Activated CD4-positive, CD25-positive, alpha-beta regulatory T cell (primary cell): ENCODE measurements at regions not wholly inside any gene's neighbourhood (a gene's known extent, or its start where the extent isn't known, plus 50 kb on each side); places are given as distances from the start of the nearest gene placed in this dataset.

ENCODE experiments used
- DNase-seq, 4 experiments: peaks; one replicate each; lab custom pipeline; 2025; lab: John Stamatoyannopoulos, UW

DNA sequence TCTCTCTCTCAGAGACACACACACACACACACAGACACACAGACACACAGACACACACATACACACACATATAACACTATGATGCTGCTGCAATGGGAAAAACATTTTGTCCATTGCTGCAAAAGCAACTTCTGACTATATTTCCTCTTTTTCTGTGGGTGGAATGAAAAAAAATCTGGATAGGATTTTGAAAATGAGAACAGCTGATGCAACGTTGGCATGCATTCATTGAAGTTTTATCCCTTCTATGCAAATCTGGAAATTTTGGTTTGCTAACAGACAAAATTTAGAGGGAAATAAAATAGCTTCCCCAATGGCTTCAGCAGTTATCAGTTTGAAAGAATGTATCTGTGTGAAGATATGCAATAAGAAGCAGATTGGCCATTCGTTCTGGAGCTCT is 763.4 kb upstream of the GRM7 start:
- DNase-seq, result no peak

DNA sequence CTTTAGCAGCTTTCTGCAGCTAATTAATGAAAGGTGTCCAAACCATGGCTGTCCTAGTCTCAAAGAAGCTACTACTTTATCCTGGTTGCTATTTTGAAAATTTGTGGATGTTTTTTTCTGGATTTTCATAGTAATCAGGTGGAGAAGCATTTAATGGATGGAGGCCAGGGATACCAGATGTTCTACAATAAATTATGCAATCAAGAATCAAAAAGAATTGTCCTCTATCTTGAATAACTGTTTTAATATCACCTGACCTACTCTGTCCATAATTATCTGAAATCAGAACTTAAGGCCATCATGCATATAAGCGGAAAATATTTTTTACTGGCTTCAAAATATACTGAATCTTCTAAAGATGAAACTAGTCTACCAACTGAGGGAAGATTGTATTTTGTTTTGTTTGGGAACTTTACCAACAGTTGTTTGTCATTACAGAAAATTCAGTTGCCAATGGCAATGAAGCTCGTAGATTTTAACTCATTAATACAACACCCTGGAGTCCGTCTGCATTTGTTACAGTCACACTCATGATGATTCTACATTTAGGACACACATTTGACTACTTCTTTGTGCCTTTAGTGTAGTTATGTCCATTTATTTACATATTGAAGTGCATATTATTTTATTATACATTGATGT is 762.3 kb upstream of the GRM7 start:
- DNase-seq, result no peak

GRCh38 chr3:6099458-6100075 is 761.3 kb upstream of the GRM7 start:
- DNase-seq, result no peak

GRCh38 chr3:6105187-6105586 is 755.7 kb upstream of the GRM7 start:
- DNase-seq, result no peak

- DNase-seq, result no peak
Observed at GRCh38 chr3:6108957-6109356, 752.0 kb upstream of the GRM7 start.

DNA sequence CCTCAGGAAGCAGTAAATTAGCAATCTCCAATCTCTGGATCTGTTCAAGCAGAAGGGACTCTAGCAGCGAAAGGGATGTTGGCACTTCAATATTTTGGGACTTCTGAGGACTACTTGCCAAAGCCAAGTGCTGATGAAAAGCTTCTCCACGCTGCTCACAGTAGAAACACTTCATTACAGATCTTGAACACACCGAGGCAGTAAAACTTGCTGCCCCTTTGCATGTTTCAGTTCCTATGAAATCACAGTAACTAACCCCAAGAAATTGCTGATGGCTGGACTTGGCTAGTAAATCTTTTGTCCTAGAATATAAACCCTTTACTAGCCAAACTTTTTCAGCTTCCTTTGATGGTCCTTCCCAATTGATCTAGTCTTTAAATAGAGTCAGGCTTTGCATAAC is 750.5 kb upstream of the GRM7 start:
- no peak for DNase-seq

- no peak for DNase-seq
Observed at GRCh38 chr3:6112546-6112945, 748.4 kb upstream of the GRM7 start.

- DNase-seq, result no peak
Observed at GRCh38 chr3:6113338-6113737, 747.6 kb upstream of the GRM7 start.

- DNase-seq, result no peak
Observed at GRCh38 chr3:6119367-6119766, 741.5 kb upstream of the GRM7 start.

- DNase-seq, result no peak
Observed at GRCh38 chr3:6120786-6121185, 740.1 kb upstream of the GRM7 start.

- no peak for DNase-seq
Observed at GRCh38 chr3:6124875-6125274, 736.0 kb upstream of the GRM7 start.

DNA sequence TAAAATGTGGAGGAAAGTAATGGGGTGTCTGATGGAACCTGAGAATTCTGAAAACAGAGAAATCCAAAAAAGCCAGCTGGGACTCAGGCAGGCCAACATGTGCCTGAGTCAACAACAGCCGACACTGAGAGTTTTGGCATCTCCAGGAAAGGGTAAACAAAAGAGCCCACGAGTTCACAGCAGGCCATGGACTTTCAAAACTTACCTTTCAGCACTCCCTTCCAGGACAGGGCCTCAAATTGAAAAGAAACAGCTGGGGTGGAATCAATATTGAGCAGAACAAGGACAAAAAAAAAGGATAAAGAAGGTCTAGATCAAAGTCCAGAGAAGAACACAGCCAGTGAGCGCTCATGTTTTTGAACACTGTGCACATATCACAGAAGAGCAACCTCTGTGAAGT is 735.4 kb upstream of the GRM7 start:
- DNase-seq, result no peak

DNA sequence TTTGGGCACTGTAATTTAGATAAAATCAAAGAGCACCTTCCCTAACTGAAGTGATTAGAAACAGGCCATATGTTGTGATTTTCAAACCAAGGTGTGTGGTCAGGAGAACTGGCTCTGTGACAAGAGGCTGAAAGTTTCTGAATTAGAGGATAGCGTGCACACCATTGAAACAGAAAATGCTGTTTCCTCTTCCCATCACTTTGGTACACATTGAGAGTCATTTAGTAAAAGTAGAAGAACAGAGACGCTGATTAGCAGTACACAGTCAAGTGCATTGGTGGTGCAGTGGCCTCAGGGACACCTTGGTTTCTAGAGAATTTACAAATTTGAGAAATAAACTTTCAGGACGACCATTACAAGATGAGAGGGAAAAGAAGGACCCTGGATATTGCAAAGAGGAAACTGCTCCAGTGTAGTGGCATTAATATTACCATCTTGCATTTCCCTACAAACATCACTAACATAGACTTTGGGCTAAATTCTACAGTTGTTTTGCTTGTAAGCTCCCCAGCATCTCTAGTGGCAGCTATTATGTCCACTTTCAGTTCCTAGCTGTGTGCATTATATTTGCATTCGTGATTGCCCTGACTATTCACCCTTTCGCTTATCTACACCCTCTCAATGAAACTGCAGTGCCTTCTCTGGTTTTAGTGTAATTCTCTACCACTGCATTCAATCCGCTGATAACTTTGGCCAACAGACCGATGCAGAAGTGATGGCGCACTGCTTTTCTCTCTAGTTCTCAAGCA is 728.1 kb upstream of the GRM7 start:
- DNase-seq, result no peak

DNA sequence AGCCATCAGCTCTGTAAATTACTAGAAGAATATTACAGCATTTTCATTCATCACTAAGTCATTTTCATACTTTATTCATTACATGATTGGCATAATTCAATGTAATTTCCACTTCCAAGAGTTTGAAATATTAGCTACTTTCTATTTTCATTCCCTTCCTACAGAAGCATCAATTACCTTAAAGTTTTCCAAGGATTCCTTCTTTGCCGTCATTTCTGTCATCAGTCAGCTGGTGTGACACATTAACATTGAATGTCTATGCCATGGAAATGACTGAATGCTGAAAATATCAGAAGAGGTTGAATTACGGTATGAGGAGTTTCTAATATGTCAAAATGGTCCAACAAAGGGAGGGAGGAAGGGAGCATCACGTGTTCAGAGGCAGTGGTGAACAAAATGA is 718.2 kb upstream of the GRM7 start:
- DNase-seq, result no peak

GRCh38 chr3:6147883-6148282 is 713.0 kb upstream of the GRM7 start:
- no peak for DNase-seq

GRCh38 chr3:6155650-6156338 is 705.1 kb upstream of the GRM7 start:
- no peak for DNase-seq

DNA sequence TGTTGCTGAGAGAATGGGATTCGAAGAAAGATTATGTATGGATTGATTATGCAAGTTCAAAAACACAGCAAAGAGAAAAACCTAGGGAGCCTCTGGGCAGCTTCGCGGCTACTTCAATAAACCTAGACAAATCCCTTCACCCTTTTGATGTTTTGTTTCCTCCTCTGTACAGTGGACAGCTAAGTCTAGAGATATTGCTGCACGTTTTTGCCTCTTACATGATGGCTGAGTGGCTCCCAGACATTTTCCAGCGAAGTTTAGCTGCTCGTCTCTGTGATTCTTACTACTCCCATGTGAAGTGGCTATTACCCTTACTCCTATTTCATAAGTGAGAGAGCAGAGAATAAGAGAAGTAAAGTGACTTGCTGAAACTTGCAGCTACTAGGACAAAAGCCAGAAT is 695.0 kb upstream of the GRM7 start:
- DNase-seq, result no peak

GRCh38 chr3:6168256-6168655 is 692.7 kb upstream of the GRM7 start:
- DNase-seq, result no peak

- no peak for DNase-seq
Observed at GRCh38 chr3:6172871-6173642, 687.9 kb upstream of the GRM7 start.

- no peak for DNase-seq
Observed at GRCh38 chr3:6177417-6177816, 683.5 kb upstream of the GRM7 start.

- no peak for DNase-seq
Observed at GRCh38 chr3:6179761-6180160, 681.2 kb upstream of the GRM7 start.

- DNase-seq, result no peak
Observed at GRCh38 chr3:6180171-6180570, 680.7 kb upstream of the GRM7 start.
